Limb (tissue), 2 donors: ENCODE measurements at regions not wholly inside any gene's neighbourhood (a gene's known extent, or its start where the extent isn't known, plus 50 kb on each side); places are given as distances from the start of the nearest gene placed in this dataset.
A peak's percentile ranks its signal among the peaks of the same experiment; 100 is the strongest.

Experiments used
- DNase-seq, 2 donors: peaks; one replicate each; pipeline ENCODE4 v3.0.0-alpha.2; 2016; ENCODE audit errors: extremely low spot score in 2 of 2

- no peak for DNase-seq
Measured at GRCh38 chr2:34995196-34995595, 1360.4 kb upstream of the CRIM1 start.

GRCh38 chr2:34991508-34992274, 1363.9 kb upstream of the CRIM1 start:
- no peak for DNase-seq

GRCh38 chr2:34985474-34985873, 1370.1 kb upstream of the CRIM1 start:
- no peak for DNase-seq

- no peak for DNase-seq
Measured at GRCh38 chr2:34980689-34981088, 1374.9 kb upstream of the CRIM1 start.

- DNase-seq = no peak
Measured at GRCh38 chr2:34979148-34979547, 1376.4 kb upstream of the CRIM1 start.

GRCh38 chr2:34961822-34962221, 1362.7 kb upstream of the FAM98A start:
- no peak for DNase-seq

GRCh38 chr2:34954758-34955157, 1355.7 kb upstream of the FAM98A start:
- no peak for DNase-seq

- DNase-seq = no peak
Measured at GRCh38 chr2:34950797-34951196, 1351.7 kb upstream of the FAM98A start.

- DNase-seq = no peak
Measured at GRCh38 chr2:34949316-34949715, 1350.2 kb upstream of the FAM98A start.

- DNase-seq = no peak
Measured at GRCh38 chr2:34936089-34936488, 1337.0 kb upstream of the FAM98A start.

- no peak for DNase-seq
Measured at GRCh38 chr2:34912084-34912483, 1313.0 kb upstream of the FAM98A start.

- DNase-seq = no peak
Measured at GRCh38 chr2:34909992-34910705, 1311.0 kb upstream of the FAM98A start.

- no peak for DNase-seq
Measured at GRCh38 chr2:34907812-34908211, 1308.7 kb upstream of the FAM98A start.

- DNase-seq = no peak
Measured at GRCh38 chr2:34901739-34902138, 1302.6 kb upstream of the FAM98A start.

GRCh38 chr2:34899079-34899478, 1300.0 kb upstream of the FAM98A start:
- DNase-seq = no peak

- no peak for DNase-seq
Measured at GRCh38 chr2:34892766-34893165, 1293.7 kb upstream of the FAM98A start.

- no peak for DNase-seq
Measured at GRCh38 chr2:34892256-34892655, 1293.2 kb upstream of the FAM98A start.

- DNase-seq = peak in 1 of 2 donors; percentile 35
Measured at GRCh38 chr2:34875091-34875745, 1276.1 kb upstream of the FAM98A start.

- no peak for DNase-seq
Measured at GRCh38 chr2:34853646-34854045, 1254.5 kb upstream of the FAM98A start.

GRCh38 chr2:34851804-34852203, 1252.7 kb upstream of the FAM98A start:
- DNase-seq = no peak

GRCh38 chr2:34849827-34850226, 1250.7 kb upstream of the FAM98A start:
- no peak for DNase-seq

GRCh38 chr2:34848691-34849090, 1249.6 kb upstream of the FAM98A start:
- DNase-seq = no peak
